ENCODE measurements at regions not wholly inside any gene's neighbourhood (a gene's known extent, or its start where the extent isn't known, plus 50 kb on each side); places are given as distances from the start of the nearest gene placed in this dataset.
"Not testable (repeated sequence)": the region's sequence is repeated elsewhere in the genome, so short reads cannot be mapped to it uniquely, and the experiment has no call there.

DNA sequence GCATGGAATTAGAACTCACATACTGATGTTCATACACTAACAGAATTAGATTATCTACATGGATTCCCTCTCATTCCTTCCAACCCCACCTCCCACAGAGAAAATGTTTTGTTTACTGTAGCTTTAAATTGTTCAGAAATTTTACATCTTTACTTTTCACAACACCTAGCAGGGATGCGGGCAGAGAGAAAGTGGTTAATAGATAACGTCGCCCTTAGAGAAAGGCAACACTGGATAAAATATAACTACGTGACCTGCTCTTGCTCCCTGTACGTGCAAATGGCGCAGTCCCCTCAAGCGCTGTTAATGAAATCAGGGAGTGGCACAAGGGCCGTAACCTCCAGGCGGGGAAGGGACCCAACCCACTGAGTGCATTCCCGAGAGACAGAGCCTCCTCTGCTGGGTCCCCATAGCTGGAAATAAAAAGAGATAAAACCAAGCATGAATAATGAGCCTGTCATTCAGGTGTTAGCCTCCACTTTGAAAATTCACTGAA lies 125.3 kb upstream of the DAPK1 start:
- DNase-seq (ENCODE audit: low read depth, low spot score), result no peak

DNA sequence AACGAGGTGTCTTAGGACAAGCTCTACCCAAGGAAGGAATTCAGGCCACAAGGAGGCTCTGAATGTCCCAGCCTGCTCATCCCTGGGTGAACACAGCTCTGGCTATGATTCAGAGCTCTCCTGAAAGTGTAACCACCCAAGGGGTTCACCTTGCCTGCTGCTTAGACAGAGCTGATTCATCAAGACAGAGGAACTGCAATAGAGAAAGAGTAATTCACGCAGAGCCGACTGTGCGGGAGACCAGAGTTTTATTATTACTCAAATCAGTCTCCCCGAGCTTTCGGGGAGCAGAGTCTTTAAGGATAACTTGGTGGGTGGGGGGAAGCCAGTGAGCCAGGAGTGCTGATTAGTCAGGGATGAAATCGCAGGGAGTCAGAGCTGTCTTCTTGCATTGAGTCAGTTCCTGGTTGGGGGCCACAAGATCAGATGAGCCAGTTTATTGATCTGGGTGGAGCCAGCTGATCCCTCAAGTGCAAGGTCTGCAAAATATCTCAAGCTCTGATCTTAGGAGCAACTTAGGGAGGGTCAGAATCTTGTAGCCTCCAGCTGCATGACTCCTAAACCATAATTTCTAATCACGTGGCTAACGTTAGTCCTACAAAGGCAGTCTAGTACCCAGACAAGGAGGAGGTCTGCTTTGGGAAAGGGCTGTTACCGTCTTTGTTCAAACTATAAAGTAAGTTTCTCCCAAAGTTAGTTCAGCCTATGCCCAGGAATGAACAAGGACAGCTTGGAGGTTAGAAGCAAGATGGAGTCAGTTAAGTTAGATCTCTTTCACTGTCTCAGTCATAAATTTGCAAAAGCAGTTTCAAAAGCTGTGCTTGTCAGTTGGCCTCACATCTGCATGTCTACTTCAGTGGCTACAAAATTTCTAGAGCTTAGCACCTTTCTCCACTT lies 123.4 kb upstream of the DAPK1 start:
- not testable (repeated sequence) for DNase-seq (ENCODE audit: low read depth, low spot score)

DNA sequence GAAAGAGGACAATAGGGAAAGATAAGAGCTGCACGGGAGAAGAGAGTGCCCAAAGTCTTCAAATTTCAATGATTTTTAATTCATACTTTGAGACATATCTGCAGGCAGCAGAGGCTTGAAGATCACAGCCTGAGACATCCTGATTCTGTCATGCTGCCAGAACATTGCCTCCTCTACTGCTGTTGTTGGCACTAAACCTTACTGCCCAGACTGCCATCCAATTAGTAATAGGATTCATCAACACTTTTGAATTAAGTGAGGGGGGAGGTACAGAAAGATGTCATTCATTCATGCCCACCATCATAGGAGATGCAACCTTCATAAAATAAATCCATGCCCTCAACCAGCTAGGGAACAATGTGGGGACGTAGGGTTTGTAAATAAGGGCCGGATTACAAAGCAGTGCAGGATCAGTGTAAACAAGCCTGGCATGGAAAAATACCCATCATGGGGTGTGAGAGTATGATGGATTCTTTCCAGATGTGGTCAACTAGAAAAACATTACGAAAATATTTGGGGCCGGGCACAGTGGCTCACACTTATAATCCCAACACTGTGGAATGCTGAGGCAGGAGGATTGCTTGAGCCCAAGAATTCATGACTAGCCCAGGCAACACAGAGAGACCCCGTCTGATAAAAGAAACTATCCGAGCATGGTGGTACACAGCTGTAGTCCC lies 122.1 kb upstream of the DAPK1 start:
- no peak for DNase-seq (ENCODE audit: low read depth, low spot score)

DNA sequence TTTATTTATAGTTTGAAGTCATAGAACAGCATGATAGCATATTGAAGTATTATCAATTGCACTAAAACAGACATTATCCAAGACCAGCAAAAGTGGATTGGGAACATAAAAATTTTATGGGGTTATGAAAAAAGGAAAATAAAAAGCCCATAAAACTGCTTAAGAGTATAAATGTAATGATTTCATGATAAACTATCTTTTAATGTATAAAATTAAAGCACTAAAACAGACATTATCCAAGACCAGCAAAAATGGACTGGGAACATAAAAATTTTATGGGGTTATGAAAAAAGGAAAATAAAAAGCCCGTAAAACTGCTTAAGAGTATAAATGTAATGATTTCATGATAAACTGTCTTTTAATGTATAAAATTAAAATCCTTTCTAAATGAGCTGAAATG lies 119.0 kb upstream of the DAPK1 start:
- DNase-seq (ENCODE audit: low read depth, low spot score), result no peak

DNA sequence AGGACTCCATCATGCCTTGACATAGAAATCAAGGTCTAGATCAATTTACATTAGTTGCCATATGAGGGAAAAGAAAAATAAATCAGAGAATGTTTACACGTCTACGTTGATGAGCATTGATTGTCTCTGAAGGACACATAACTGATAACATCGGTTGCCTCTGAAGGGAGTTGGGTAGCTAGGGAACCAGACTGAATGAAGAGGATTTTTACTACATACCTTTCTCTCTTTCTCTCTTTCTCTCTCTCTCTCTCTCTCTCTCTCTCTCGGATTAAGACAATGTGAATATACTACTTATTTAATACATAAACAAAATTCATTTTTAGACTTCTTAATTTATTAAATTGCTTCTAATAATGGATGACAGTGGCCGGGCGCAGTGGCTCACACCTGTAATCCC lies 118.4 kb upstream of the DAPK1 start:
- DNase-seq (ENCODE audit: low read depth, low spot score), result no peak

DNA sequence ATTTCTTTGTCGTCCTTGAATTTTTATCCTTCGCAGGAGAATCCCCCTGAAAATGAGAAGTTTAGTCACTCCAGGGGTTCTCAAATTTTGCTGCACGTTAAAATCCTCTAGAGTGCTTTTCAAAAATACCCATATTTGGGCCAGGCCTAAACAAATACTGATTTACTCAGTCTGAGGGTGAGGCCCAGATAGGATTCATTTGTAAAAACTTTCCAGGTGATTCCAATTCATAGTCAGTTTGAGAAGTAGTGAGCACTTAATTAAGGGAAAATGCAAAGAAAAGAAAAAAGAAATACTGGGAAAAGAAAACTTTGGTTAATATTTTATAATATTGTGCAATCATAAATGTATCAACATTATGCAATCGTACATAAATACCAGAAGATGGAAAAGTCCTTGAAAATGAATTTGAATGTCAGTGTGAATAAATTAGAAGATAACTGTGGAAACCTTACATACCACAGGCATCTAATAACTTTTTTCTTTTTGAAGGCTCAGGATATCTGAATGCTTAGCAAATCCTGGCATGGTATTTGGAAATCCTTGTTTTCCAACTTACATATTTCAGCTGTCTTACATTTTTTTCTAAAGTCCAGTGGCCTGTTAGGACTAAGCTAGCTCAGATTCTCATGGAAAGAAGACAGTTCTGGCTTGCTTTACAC lies 116.5 kb upstream of the DAPK1 start:
- DNase-seq (ENCODE audit: low read depth, low spot score), result no peak

DNA sequence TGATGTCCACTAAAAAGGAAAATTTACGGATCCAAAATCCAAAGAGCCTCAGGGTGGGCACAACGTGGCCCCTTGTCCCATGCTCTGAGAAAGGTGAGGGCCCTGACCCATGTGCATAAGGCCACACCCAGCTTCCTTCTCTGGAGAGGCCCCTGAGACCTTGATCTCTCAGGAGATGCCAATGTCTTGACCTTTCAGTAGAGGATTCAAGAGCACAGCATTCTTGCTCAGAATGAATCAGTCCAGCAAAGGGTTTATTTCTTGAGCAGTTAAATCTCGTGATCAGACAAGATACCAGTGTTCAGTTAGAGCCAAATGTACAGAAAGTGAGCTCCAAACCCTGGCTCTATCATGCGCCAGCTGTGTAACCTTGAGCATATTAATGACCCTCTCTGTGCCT lies 115.9 kb upstream of the DAPK1 start:
- no peak for DNase-seq (ENCODE audit: low read depth, low spot score)

DNA sequence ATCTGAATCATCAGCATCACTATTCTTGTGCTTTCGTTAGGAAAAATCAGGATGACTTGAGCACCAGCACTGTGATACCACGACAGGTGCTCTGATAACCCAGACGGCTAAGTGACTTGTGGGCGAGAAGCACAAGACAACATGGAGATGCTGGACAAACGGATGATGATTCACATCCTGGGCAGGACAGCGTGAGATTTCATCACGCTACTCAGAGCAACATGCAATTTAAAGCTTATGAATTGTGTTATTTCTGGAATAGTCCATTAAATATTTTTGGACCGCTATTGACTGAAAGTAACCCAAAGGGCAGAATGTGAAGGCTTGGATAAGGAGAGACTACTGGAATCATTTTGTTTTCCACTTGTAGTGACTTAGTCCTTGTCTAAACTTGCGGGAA lies 114.8 kb upstream of the DAPK1 start:
- no peak for DNase-seq (ENCODE audit: low read depth, low spot score)

DNA sequence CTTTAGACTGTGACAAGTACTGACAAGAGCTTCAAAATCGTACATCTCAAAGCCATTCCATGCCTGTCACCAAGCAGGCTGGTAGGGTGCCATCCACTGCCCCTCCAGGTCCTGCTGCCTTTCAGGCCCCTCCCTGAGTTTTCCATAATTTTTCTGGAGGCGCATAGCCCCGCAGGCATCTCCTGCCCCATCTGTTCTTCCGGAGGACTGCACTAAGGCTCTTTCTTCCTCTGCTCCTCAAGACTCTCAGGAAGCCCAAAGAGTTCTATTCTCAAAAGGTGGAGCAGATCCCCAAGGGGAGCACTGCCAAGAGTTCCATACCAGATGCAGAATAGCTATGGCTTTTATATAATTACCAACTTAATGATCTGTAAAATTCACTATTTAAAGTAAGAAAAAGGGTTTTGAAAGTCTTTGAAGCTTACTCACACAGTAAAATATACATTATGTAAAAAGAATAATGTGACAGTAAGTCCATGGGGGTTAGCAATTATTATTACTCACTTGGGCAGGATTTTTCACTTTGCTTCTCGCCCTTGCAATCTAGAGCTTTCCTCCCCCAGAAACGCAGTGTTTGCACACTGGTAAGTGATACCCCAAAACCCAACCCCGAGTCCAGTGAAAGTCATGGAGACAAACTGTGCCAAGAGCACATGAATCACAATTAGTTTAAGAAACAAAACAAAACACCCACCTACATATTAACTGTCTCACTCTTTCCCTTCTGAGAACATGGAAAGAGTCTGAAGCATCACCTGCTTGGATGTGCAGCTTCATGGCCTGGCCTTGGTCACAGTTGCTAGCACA lies 114.1 kb upstream of the DAPK1 start:
- no peak for DNase-seq (ENCODE audit: low read depth, low spot score)

DNA sequence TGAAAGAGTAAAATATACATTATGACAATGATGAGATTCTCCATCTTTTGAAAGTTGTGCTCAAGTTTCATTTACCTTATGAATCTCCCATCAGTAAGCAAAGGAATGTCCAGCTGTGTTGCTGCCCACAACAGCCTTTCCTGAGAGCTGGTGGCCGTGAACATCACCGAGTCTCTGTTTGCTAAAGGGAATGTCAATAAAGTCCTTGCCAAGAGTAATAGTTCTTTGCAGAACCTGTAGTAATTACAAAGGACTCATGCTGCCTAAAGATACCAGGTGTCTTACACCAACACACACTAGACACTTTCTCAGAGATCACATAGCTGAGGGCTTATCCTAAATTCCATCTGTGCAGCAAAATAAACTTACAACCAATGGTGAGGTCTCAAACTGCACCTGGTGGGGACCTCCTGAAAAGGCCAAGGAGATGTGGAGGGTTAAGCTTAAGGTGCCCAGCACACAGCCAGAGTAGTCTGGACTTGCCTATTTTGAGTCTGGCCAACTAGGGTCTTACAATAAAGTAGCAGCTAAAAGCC lies 111.1 kb upstream of the DAPK1 start:
- no peak for DNase-seq (ENCODE audit: low read depth, low spot score)

DNA sequence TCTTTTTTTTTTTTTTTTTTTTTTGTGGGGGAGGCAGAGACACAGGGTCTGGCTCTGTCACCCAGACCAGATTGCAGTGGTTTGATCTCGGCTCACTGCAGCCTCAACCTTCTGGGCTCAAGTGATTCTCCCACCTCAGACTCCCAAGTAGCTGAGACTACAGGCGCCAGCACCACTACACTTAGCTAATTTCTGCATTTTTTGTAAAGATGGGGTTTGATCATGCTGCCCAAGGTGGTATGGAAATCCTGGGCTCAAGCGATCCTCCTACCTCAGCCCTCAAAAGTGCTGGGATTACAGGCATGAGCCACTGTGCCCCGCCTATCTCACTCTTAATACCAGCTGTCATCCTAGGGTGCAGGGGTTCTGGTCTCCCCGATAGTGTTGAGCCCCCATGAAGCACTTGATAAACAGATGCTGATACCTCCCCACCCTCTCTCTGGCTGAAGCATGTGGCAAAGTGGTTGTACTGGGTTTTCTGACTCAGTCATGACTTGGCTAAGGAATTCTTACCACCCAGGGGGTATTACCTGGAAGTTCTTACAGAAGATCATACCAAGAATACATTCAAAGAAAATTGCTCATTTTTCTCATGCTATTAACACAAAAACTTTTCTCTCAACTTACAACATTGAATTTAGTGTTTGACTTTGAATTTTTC lies 110.2 kb upstream of the DAPK1 start:
- no peak for DNase-seq (ENCODE audit: low read depth, low spot score)

DNA sequence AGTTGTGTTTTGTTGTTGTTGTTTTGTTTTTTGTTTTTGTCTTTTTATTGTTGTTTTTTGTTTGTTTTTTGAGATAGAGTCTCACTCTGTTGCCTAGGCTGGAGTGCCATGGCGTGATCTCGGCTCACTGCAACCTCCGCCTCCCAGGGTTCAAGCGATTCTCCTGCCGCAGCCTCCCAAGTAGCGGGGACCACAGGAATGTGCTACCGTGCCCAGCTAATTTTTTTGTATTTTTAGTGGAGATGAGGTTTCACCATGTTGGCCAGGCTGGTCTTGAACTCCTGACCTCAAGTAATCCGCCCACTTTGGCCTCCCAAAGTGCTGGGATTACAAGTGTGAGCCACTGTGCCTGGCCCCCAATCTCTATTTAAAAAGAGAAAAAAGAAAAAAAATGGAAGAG lies 109.0 kb upstream of the DAPK1 start:
- not testable (repeated sequence) for DNase-seq (ENCODE audit: low read depth, low spot score)

DNA sequence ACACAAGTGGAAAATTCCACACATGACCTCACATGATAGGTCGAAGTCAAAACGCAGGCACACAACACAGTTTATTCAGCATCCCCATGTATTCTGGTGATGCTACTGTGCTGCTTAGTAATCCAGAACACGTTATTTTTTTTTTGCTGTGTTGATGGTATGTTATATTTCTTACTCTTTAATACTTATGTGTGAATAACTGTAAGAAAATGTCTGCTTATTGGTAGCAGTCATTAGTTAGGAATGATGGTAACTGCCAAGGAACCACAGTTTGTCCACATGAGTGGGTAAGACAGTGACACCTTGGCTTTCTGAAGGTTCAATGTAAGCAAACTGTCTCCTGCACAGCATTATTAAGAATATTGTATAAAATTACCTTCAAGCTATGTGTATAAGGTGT lies 107.7 kb upstream of the DAPK1 start:
- DNase-seq (ENCODE audit: low read depth, low spot score), result no peak

DNA sequence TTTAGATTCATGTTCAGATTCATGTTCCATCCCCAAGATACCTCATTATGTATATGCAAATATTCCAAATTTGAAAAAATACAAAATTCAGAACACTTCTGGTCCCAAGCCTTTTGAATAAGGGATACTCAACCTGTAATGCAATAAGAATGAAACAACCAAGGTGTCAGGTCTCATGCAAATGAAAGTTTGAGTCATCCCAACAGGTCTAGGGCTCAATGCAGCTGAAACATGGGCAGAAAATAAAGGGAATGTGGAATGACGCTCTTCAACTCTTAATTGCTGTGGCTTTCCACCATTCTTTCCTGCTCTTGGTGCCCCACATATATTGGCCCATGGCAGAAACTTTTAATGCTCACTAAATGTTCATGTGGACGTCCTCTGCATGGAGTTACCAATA lies 107.3 kb upstream of the DAPK1 start:
- DNase-seq (ENCODE audit: low read depth, low spot score), result no peak

DNA sequence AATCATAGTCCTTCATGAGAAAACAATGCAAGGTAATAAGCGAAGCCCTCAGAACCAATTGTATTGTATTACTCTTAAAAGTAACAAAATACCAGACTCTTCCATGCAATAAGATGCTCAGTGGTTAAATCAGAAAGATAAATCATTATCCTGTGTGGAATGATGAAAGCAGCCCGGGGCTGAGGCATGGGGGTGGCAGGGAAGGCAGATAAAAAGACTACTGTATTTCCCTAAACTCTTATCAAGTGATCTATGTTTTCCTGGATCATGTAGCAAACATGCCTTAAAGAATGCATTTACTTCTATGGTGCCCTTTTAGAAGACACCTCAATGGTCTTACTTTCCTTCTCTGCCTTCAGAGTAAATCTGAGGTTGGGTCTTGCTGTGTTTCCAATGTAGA lies 105.6 kb upstream of the DAPK1 start:
- no peak for DNase-seq (ENCODE audit: low read depth, low spot score)

DNA sequence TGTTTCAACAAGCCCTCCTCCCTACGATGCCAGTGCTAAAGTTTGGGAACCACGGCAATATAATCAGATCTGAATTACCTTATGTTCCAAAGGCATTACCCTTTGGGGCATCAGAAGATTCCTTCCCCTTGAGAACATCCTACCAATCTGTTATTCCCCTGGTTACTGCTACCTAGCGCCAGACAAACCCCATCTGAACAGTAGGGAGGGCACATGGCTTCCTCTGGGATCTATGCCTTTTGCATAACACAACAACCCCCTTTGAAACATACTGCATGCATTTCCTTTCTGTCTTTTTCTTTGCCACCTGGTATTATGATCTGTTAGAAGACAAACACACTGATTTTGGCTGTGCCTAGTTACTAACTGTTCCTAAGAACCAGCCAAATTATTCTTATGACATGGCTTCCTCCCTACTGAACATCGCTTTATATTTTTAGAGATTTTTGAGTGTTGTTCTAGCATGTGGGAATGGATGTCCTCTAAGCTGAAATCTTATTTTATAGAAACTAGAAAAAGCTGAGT lies 103.9 kb upstream of the DAPK1 start:
- no peak for DNase-seq (ENCODE audit: low read depth, low spot score)

DNA sequence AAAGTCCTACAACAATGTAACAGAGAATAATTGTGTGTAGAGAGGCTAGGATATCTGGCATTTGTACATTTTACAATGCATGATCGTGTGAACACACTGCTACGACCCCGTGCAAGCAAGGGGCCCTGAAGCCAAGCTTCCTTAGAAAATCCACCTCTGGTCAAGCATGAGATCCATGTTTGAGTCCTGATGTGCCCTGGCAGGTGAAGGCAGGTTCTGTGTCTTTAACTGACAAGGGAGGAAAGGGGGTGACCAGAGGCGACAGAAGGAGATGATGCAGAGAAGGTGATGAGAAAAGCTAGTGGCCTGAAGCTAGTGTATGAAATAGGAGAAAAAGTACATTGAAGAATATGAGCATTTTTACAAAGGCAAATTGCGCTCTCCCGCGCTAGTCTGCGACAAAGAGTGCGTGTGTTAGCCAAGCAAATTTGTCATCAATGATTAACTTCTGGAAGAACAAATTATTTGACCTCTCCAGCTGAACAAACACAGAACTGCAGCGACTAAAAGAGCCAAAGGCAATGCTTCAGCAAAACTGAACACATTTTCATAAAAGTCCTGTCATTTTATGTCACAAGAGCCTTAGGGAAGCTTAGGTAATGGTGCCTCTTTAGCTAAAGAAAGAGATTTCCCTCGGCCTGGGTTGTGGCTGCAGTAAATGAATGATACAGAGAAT lies 101.7 kb upstream of the DAPK1 start:
- no peak for DNase-seq (ENCODE audit: low read depth, low spot score)

DNA sequence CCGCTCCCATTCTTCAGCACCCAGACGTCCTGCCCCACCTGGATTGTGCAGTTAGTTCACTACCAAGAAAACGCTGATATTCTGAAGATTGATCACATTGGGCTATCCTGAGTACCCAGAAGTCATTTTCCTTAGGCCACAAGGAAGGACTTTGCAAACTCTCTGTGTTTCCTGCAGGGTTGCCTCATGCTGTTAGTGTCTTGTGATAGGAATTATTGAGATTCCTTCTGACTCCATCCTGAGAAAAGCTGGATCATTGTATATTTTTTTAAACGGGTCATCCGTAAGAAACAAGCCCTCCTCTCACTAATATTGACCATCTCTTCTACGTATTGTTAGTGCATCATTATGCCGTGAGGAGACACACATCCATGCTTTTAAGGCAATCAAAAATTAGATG lies 96.0 kb upstream of the DAPK1 start:
- no peak for DNase-seq (ENCODE audit: low read depth, low spot score)

DNA sequence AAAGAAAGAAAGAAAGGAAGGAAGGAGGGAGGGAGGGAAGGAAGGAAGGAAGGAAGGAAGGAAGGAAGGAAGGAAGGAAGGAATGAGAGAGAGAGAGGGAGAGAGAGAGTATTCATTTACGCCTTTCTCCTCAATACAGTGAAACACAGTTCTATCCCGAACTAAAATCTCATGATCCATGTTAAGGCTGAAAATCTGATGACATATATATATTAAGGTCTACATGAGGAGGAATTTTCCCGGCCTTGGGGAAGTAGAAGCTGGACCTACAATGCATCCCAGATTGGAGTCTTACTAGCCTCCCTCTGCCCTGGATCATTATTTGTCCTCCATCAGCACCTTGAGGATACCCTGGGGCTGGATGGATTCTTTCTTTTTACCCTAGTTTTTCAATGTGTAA lies 95.1 kb upstream of the DAPK1 start:
- no peak for DNase-seq (ENCODE audit: low read depth, low spot score)

Measured in iPS DF 19.7 (cell line).